Tibial nerve (tissue), 4 donors: ENCODE measurements at regions not wholly inside any gene's neighbourhood (a gene's known extent, or its start where the extent isn't known, plus 50 kb on each side); places are given as distances from the start of the nearest gene placed in this dataset.

Experiments
- EP300 ChIP-seq, 2 donors: sonication (generic); formaldehyde crosslinking; IDR thresholded peaks; one replicate each; pipeline ENCODE4 v1.6.1; 2017; ENCODE audit warnings: antibody characterized with exemption in 2 of 2, mild to moderate bottlenecking in 1 of 2
- POLR2A ChIP-seq, 2 donors: fragments of 450-650 bp; IDR thresholded peaks; one replicate each; pipeline ENCODE4 v1.6.1; 2017; ENCODE audit warnings: antibody characterized with exemption in 2 of 2, mild to moderate bottlenecking in 2 of 2, moderate library complexity in 2 of 2
- TF ChIP-seq, protein P1 (sequence below), 5 experiments: fragments of 200-600 bp in 3 of 5; fragments of 450-650 bp in 2 of 5; sonication (generic) in 3 of 5; IDR thresholded peaks; one replicate each; pipeline ENCODE4 v1.5.1; 2016 to 2019; ENCODE audit warnings: antibody characterized with exemption in 5 of 5, mild to moderate bottlenecking in 3 of 5, moderate library complexity in 2 of 5

DNA sequence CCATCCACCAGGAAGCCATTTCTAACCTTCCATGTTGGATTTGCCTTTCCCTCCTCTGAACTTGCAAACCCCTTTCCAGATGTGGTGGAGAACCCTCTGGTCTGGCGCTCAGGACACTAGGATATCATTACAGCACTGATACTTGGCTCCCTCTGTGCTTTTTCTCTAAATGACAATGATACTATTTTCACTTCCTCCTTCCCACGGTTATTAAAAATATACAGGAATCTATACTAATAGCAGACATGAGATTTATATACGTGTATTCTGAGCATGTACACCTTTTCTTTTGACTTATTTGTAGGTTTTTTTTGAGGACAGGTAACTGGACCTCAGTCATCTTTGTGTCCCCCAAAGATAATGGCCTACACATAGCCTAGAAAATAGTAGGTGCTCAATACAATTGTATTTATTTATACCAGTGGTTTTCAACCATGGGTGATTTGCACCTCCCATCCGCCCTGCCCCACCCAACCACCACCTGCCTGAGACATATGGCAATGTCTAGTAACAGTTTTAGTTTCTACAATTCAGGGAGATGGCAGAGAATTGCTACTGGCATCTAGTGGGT, 60.4 kb upstream of the PLAC8 start:
- TF ChIP-seq, protein P1, sequence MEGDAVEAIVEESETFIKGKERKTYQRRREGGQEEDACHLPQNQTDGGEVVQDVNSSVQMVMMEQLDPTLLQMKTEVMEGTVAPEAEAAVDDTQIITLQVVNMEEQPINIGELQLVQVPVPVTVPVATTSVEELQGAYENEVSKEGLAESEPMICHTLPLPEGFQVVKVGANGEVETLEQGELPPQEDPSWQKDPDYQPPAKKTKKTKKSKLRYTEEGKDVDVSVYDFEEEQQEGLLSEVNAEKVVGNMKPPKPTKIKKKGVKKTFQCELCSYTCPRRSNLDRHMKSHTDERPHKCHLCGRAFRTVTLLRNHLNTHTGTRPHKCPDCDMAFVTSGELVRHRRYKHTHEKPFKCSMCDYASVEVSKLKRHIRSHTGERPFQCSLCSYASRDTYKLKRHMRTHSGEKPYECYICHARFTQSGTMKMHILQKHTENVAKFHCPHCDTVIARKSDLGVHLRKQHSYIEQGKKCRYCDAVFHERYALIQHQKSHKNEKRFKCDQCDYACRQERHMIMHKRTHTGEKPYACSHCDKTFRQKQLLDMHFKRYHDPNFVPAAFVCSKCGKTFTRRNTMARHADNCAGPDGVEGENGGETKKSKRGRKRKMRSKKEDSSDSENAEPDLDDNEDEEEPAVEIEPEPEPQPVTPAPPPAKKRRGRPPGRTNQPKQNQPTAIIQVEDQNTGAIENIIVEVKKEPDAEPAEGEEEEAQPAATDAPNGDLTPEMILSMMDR (IDR thresholded peaks at IDR 0.05) = no peak
- TF ChIP-seq POLR2A (IDR thresholded peaks at IDR 0.05) (no peak), EP300 (IDR thresholded peaks at IDR 0.05) (no peak)
